CD14-positive monocyte (primary cell): ENCODE measurements at regions not wholly inside any gene's neighbourhood (a gene's known extent, or its start where the extent isn't known, plus 50 kb on each side); places are given as distances from the start of the nearest gene placed in this dataset.

Experiments used
- DNase-seq, 3 donors: peaks; one replicate each; pipeline ENCODE4 v3.0.0-alpha.2; 2011 to 2022
- H2AFZ ChIP-seq: 2 replicates; pipeline ENCODE4 v1.6.0; 2012; ENCODE audit warnings: mild to moderate bottlenecking, low read depth, low read length, inconsistent platforms; ENCODE audit not compliant: insufficient read depth, poor library complexity, severe bottlenecking
- H3K27ac ChIP-seq, 2 donors: 1 replicate in 1 of 2; 2 replicates in 1 of 2; pipeline ENCODE4 v1.5.1; 2012 to 2013; ENCODE audit warnings: low read length in 2 of 2, control low read depth in 1 of 2, inconsistent platforms in 1 of 2, low read depth in 1 of 2, mild to moderate bottlenecking in 1 of 2
- H3K27me3 ChIP-seq, 2 donors: one replicate each; pipeline versions ENCODE4 v1.6.0 to v1.6.1; 2011 to 2013; ENCODE audit warnings: low read length in 2 of 2; ENCODE audit not compliant: control insufficient read depth in 2 of 2, insufficient read depth in 2 of 2
- H3K36me3 ChIP-seq, 2 donors: replicated peaks in 1 of 2; 1 replicate in 1 of 2; 2 replicates in 1 of 2; pipeline versions ENCODE4 v1.5.1 to v1.6.1; 2012 to 2013; ENCODE audit warnings: low read length in 2 of 2, control low read depth in 1 of 2, inconsistent platforms in 1 of 2, mild to moderate bottlenecking in 1 of 2; ENCODE audit not compliant: insufficient read depth in 2 of 2, control insufficient read depth in 1 of 2
- H3K4me1 ChIP-seq, 2 donors: 1 replicate in 1 of 2; 2 replicates in 1 of 2; pipeline versions ENCODE4 v1.5.1 to v1.6.1; 2012 to 2013; ENCODE audit warnings: low read length in 2 of 2, control low read depth in 1 of 2, inconsistent platforms in 1 of 2, mild to moderate bottlenecking in 1 of 2, moderate library complexity in 1 of 2; ENCODE audit not compliant: insufficient read depth in 2 of 2, control insufficient read depth in 1 of 2
- H3K4me2 ChIP-seq: replicated peaks from 2 replicates; pipeline ENCODE3; 2012; ENCODE audit warnings: low read length, moderate library complexity, mild to moderate bottlenecking; ENCODE audit not compliant: poor library complexity, severe bottlenecking; ENCODE audit errors: extremely low read depth
- H3K4me3 ChIP-seq, 3 experiments: fragments of 200-600 bp in 1 of 3; sonication (generic) in 1 of 3; replicated peaks in 1 of 3; 1 replicate in 2 of 3; 2 replicates in 1 of 3; pipeline ENCODE4 v1.5.1; 2011 to 2013; ENCODE audit warnings: low read length in 3 of 3, mild to moderate bottlenecking in 3 of 3, control low read depth in 2 of 3, low read depth in 2 of 3, inconsistent platforms in 1 of 3, moderate library complexity in 1 of 3
- H3K79me2 ChIP-seq: 2 replicates; pipeline ENCODE4 v1.6.0; 2012; ENCODE audit warnings: mild to moderate bottlenecking, control low read depth, inconsistent platforms, low read length, moderate library complexity; ENCODE audit not compliant: insufficient read depth
- H3K9ac ChIP-seq: 2 replicates; pipeline ENCODE4 v1.6.0; 2017; ENCODE audit warnings: low read length, mild to moderate bottlenecking; ENCODE audit not compliant: insufficient read depth, poor library complexity, severe bottlenecking
- H3K9me3 ChIP-seq, 2 donors: replicated peaks in 1 of 2; 1 replicate in 1 of 2; 2 replicates in 1 of 2; pipeline versions ENCODE4 v1.5.1 to v1.6.1; 2012 to 2013; ENCODE audit warnings: low read length in 2 of 2, control low read depth in 1 of 2; ENCODE audit not compliant: control insufficient read depth in 1 of 2, insufficient read depth in 1 of 2
- H4K20me1 ChIP-seq: 2 replicates; pipeline ENCODE4 v1.6.0; 2012; ENCODE audit warnings: mild to moderate bottlenecking, low read length, control low read depth, moderate library complexity; ENCODE audit not compliant: insufficient read depth
- H3K27ac Mint-ChIP-seq, 7 donors: one replicate each; pipeline ENCODE4 v1.8.0; 2020; ENCODE audit warnings: mild to moderate bottlenecking in 7 of 7, mixed read lengths in 7 of 7, moderate library complexity in 6 of 7, inconsistent platforms in 2 of 7
- H3K27me3 Mint-ChIP-seq, 3 donors: one replicate each; pipeline ENCODE4 v1.8.0; 2021 to 2022; ENCODE audit warnings: low read depth in 3 of 3, mild to moderate bottlenecking in 3 of 3, mixed read lengths in 3 of 3, moderate library complexity in 3 of 3, inconsistent platforms in 1 of 3
- H3K36me3 Mint-ChIP-seq, 2 donors: one replicate each; pipeline ENCODE4 v1.8.0; 2020; ENCODE audit warnings: mixed read lengths in 2 of 2, inconsistent platforms in 1 of 2, mild to moderate bottlenecking in 1 of 2
- H3K4me1 Mint-ChIP-seq: one replicate; pipeline ENCODE4 v1.8.0; 2020; ENCODE audit warnings: mild to moderate bottlenecking, mixed read lengths
- H3K4me3 Mint-ChIP-seq, 2 donors: one replicate each; pipeline ENCODE4 v1.8.0; 2020; ENCODE audit warnings: mild to moderate bottlenecking in 2 of 2, mixed read lengths in 2 of 2, moderate library complexity in 1 of 2
- H3K9me3 Mint-ChIP-seq, 7 donors: one replicate each; pipeline ENCODE4 v1.8.0; 2020 to 2022; ENCODE audit warnings: mixed read lengths in 7 of 7, mild to moderate bottlenecking in 6 of 7, moderate library complexity in 6 of 7, inconsistent platforms in 2 of 7
- CTCF ChIP-seq: fragments of 200-600 bp; IDR thresholded peaks from one replicate; pipeline ENCODE4 v1.8.0; 2022; ENCODE audit warnings: antibody characterized with exemption, mild to moderate bottlenecking
- WGBS: methylation state at CpG from one replicate; pipeline ENCODE4 v1.1.5; 2013; ENCODE audit warnings: missing lambda C conversion rate; ENCODE audit not compliant: insufficient coverage; 5-methylcytosine and 5-hydroxymethylcytosine counted together
- intact Hi-C, 2 donors: fragments of 100-400 bp; cut with micrococcal nuclease; formaldehyde crosslinking; loops; one replicate each; pipeline versions ENCODE4 v1.15.0 to v1.15.1; 2023

GRCh38 chr1:82064691-82065090, 264.0 kb downstream of the ADGRL2 start:
- Mint-ChIP-seq H3K27ac (no peak overlapping the region), H3K4me1 (no peaks in the 10 kb centered on the region), H3K4me3 (no peak overlapping the region), H3K27me3 (peaks cover 0 to 7% (median 0%) of the 10 kb centered on the region in 3 donors), H3K36me3 (no peaks in the 10 kb centered on the region), H3K9me3 (peaks cover 3 to 11% (median 6%) of the 10 kb centered on the region in 7 donors)
- no peaks in the 10 kb centered on the region for H3K4me1 ChIP-seq
- no peak for TF ChIP-seq CTCF
- H3K4me2 ChIP-seq, result no peak overlapping the region
- no peaks in the 10 kb centered on the region for H3K9me3 ChIP-seq
- no CpG with 5 or more reads among the region's 1 CpG for WGBS
- H3K79me2 ChIP-seq, result no peaks in the 10 kb centered on the region
- H3K27ac ChIP-seq, result no peak overlapping the region
- no peak for DNase-seq
- no peak overlapping the region for H2AFZ ChIP-seq
- H3K36me3 ChIP-seq, result no peaks in the 10 kb centered on the region
- intact Hi-C loops, result no loop called here
- no peak overlapping the region for H3K9ac ChIP-seq
- H3K27me3 ChIP-seq, result no peaks in the 10 kb centered on the region
- no peaks in the 10 kb centered on the region for H4K20me1 ChIP-seq
- no peak overlapping the region for H3K4me3 ChIP-seq

GRCh38 chr1:82062206-82062605, 261.5 kb downstream of the ADGRL2 start:
- Histone ChIP-seq H3K27ac (no peak overlapping the region), H4K20me1 (no peaks in the 10 kb centered on the region), H3K4me1 (no peaks in the 10 kb centered on the region), H3K27me3 (no peaks in the 10 kb centered on the region), H3K36me3 (no peaks in the 10 kb centered on the region), H3K9me3 (peaks cover 0 to 5% of the 10 kb centered on the region in 2 donors), H3K9ac (no peak overlapping the region), H2AFZ (no peak overlapping the region), H3K4me2 (no peak overlapping the region), H3K79me2 (no peaks in the 10 kb centered on the region), H3K4me3 (no peak overlapping the region)
- WGBS, result no CpG with 5 or more reads among the region's 2 CpGs
- Mint-ChIP-seq H3K9me3 (peaks cover 3 to 18% (median 6%) of the 10 kb centered on the region in 7 donors), H3K27ac (no peak overlapping the region), H3K4me1 (no peaks in the 10 kb centered on the region), H3K27me3 (peaks cover 0 to 7% (median 0%) of the 10 kb centered on the region in 3 donors), H3K4me3 (no peak overlapping the region), H3K36me3 (no peaks in the 10 kb centered on the region)
- intact Hi-C loops, result no loop called here
- TF ChIP-seq CTCF, result no peak
- no peak for DNase-seq
